NT2/D1 (cell line): ENCODE measurements at regions not wholly inside any gene's neighbourhood (a gene's known extent, or its start where the extent isn't known, plus 50 kb on each side); places are given as distances from the start of the nearest gene placed in this dataset.

Experiments
- YY1 ChIP-seq: IDR thresholded peaks from 2 replicates; pipeline ENCODE4 v1.6.1; 2011; ENCODE audit not compliant: insufficient read length, insufficient read depth
- ZNF274 ChIP-seq: IDR thresholded peaks from 2 replicates; pipeline ENCODE4 v1.6.1; 2011; ENCODE audit warnings: mild to moderate bottlenecking, low read depth, low read length

GRCh38 chr4:74878323-74878722, 54.6 kb upstream of the PARM1 start:
- TF ChIP-seq ZNF274 (no peak), YY1 (no peak)
